ENCODE measurements at regions not wholly inside any gene's neighbourhood (a gene's known extent, or its start where the extent isn't known, plus 50 kb on each side); places are given as distances from the start of the nearest gene placed in this dataset.
"Not testable (repeated sequence)": the region's sequence is repeated elsewhere in the genome, so short reads cannot be mapped to it uniquely, and the experiment has no call there.

DNA sequence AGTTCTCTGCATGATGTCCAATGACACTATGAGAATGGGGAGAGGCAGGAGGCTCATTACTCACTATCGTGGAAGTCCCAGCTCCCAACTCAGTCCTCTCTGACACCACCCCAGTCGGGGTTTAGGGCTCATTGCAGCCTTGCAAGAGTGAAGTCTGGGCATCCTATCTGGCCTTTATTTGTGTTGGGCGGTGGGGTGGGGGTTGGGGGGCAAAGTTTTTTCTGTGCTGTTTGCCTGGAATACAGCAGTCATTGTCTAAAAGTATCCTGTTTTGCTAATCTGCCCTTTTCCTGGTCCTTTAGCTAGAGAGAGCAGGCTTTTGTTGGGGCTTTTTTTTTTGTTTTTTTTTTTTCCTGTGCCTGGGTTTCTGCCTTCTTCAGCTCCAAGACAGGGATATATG is 174.2 kb downstream of the MYLK4 start:
- Histone ChIP-seq H3K36me3 (ENCODE audit: control insufficient read depth, insufficient read depth, low read length) (no peaks in the 10 kb centered on the region), H3K27me3 (ENCODE audit: control insufficient read depth, insufficient read depth, low read length) (no peaks in the 10 kb centered on the region), H3K4me3 (ENCODE audit: low read depth, low read length) (no peak overlapping the region)
- FAIRE-seq: no peak
- TF ChIP-seq CTCF (IDR thresholded peaks at IDR 0.05; ENCODE audit: insufficient read depth, low read length, severe bottlenecking): no peak
- no peak for DNase-seq (ENCODE audit: low read depth)

- no peaks in the 10 kb centered on the region for H3K36me3 ChIP-seq (ENCODE audit: control insufficient read depth, insufficient read depth, low read length)
- H3K4me3 ChIP-seq (ENCODE audit: low read depth, low read length): no peak overlapping the region
- FAIRE-seq: no peak
- H3K27me3 ChIP-seq (ENCODE audit: control insufficient read depth, insufficient read depth, low read length): no peaks in the 10 kb centered on the region
- DNase-seq (ENCODE audit: low read depth): no peak
- no peak for TF ChIP-seq CTCF (IDR thresholded peaks at IDR 0.05; ENCODE audit: insufficient read depth, low read length, severe bottlenecking)
Observed at GRCh38 chr6:2575236-2575635, 175.5 kb downstream of the MYLK4 start.

- FAIRE-seq; H3K36me3 ChIP-seq (ENCODE audit: control insufficient read depth, insufficient read depth, low read length); DNase-seq (ENCODE audit: low read depth); H3K4me3 ChIP-seq (ENCODE audit: low read depth, low read length); H3K27me3 ChIP-seq (ENCODE audit: control insufficient read depth, insufficient read depth, low read length): not testable (repeated sequence)
Observed at GRCh38 chr6:2569420-2569819, 181.3 kb downstream of the MYLK4 start.

GRCh38 chr6:2566048-2566447 is 184.7 kb downstream of the MYLK4 start:
- no peak for FAIRE-seq
- no peaks in the 10 kb centered on the region for H3K36me3 ChIP-seq (ENCODE audit: control insufficient read depth, insufficient read depth, low read length)
- TF ChIP-seq CTCF (IDR thresholded peaks at IDR 0.05; ENCODE audit: insufficient read depth, low read length, severe bottlenecking): no peak

DNA sequence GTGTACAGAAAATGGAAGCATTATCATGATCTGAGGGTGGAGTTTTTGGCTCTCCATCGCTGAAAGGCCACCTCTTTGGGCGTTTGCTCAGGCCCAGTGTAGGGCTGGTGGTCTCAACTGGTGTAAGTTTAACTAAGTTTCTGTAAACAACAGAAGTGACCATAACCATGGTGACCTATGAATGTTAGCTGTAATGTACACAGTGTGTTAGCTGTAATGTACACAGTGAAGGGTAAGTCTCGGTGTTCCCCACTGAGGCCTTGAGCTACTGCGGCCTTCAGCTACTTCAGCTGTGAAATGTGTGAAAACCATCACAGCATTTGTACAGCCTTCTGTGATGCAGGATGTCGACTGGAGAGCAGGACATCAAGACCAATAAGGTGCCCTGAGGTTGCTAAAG is 185.2 kb downstream of the MYLK4 start:
- Histone ChIP-seq H3K4me3 (ENCODE audit: low read depth, low read length) (no peak overlapping the region), H3K27me3 (ENCODE audit: control insufficient read depth, insufficient read depth, low read length) (no peaks in the 10 kb centered on the region), H3K36me3 (ENCODE audit: control insufficient read depth, insufficient read depth, low read length) (no peaks in the 10 kb centered on the region)
- TF ChIP-seq CTCF (IDR thresholded peaks at IDR 0.05; ENCODE audit: insufficient read depth, low read length, severe bottlenecking): no peak
- FAIRE-seq: peak; percentile 88
- no peak for DNase-seq (ENCODE audit: low read depth)

More at GRCh38 chr6:2566048-2566447, 184.7 kb downstream of the MYLK4 start:
- H3K27me3 ChIP-seq (ENCODE audit: control insufficient read depth, insufficient read depth, low read length): no peaks in the 10 kb centered on the region
- DNase-seq (ENCODE audit: low read depth): no peak
- no peak overlapping the region for H3K4me3 ChIP-seq (ENCODE audit: low read depth, low read length)

GRCh38 chr6:2563635-2564034 is 187.1 kb downstream of the MYLK4 start:
- peak; percentile 72 for FAIRE-seq
- peak; percentile 24 for DNase-seq (ENCODE audit: low read depth)
- Histone ChIP-seq H3K4me3 (ENCODE audit: low read depth, low read length) (no peak overlapping the region), H3K36me3 (ENCODE audit: control insufficient read depth, insufficient read depth, low read length) (no peaks in the 10 kb centered on the region), H3K27me3 (ENCODE audit: control insufficient read depth, insufficient read depth, low read length) (no peaks in the 10 kb centered on the region)
- TF ChIP-seq CTCF (IDR thresholded peaks at IDR 0.05; ENCODE audit: insufficient read depth, low read length, severe bottlenecking): no peak
